ENCODE measurements at regions not wholly inside any gene's neighbourhood (a gene's known extent, or its start where the extent isn't known, plus 50 kb on each side); places are given as distances from the start of the nearest gene placed in this dataset.
"Not testable (repeated sequence)": the region's sequence is repeated elsewhere in the genome, so short reads cannot be mapped to it uniquely, and the experiment has no call there.

GRCh38 chr17:33832262-33832661 is 422.8 kb upstream of the CCL2 start:
- DNase-seq (ENCODE audit: low spot score), result no peak
- in situ Hi-C loops (cut with HindIII; ENCODE audit: low sequenced_read_pairs), result no loop called here

- in situ Hi-C loops (cut with HindIII; ENCODE audit: low sequenced_read_pairs), result no loop called here
- no peak for DNase-seq (ENCODE audit: low spot score)
Measured at GRCh38 chr17:33837281-33837680, 417.8 kb upstream of the CCL2 start.

GRCh38 chr17:33838281-33838680 is 416.8 kb upstream of the CCL2 start:
- no peak for DNase-seq (ENCODE audit: low spot score)
- in situ Hi-C loops (cut with HindIII; ENCODE audit: low sequenced_read_pairs), result no loop called here

- in situ Hi-C loops (cut with HindIII; ENCODE audit: low sequenced_read_pairs), result no loop called here
- no peak for DNase-seq (ENCODE audit: low spot score)
Measured at GRCh38 chr17:33847900-33848299, 407.2 kb upstream of the CCL2 start.

GRCh38 chr17:33848433-33848832 is 406.7 kb upstream of the CCL2 start:
- in situ Hi-C loops (cut with HindIII; ENCODE audit: low sequenced_read_pairs), result no loop called here

GRCh38 chr17:33854596-33854995 is 400.5 kb upstream of the CCL2 start:
- in situ Hi-C loops (cut with HindIII; ENCODE audit: low sequenced_read_pairs), result no loop called here
- no peak for DNase-seq (ENCODE audit: low spot score)

More at GRCh38 chr17:33848433-33848832, 406.7 kb upstream of the CCL2 start:
- DNase-seq (ENCODE audit: low spot score), result no peak

- in situ Hi-C loops (cut with HindIII; ENCODE audit: low sequenced_read_pairs), result no loop called here
Measured at GRCh38 chr17:33858121-33858520, 397.0 kb upstream of the CCL2 start.

GRCh38 chr17:33858682-33859081 is 396.4 kb upstream of the CCL2 start:
- in situ Hi-C loops (cut with HindIII; ENCODE audit: low sequenced_read_pairs), result no loop called here
- no peak for DNase-seq (ENCODE audit: low spot score)

More at GRCh38 chr17:33858121-33858520, 397.0 kb upstream of the CCL2 start:
- DNase-seq (ENCODE audit: low spot score), result no peak

- no peak for DNase-seq (ENCODE audit: low spot score)
- in situ Hi-C loops (cut with HindIII; ENCODE audit: low sequenced_read_pairs), result no loop called here
Measured at GRCh38 chr17:33862772-33863602, 392.1 kb upstream of the CCL2 start.

- in situ Hi-C loops (cut with HindIII; ENCODE audit: low sequenced_read_pairs), result no loop called here
- no peak for DNase-seq (ENCODE audit: low spot score)
Measured at GRCh38 chr17:33864758-33865229, 390.3 kb upstream of the CCL2 start.

- in situ Hi-C loops (cut with HindIII; ENCODE audit: low sequenced_read_pairs), result no loop called here
Measured at GRCh38 chr17:33868899-33869298, 386.2 kb upstream of the CCL2 start.

GRCh38 chr17:33870936-33871335 is 384.1 kb upstream of the CCL2 start:
- in situ Hi-C loops (cut with HindIII; ENCODE audit: low sequenced_read_pairs), result no loop called here
- no peak for DNase-seq (ENCODE audit: low spot score)

More at GRCh38 chr17:33868899-33869298, 386.2 kb upstream of the CCL2 start:
- no peak for DNase-seq (ENCODE audit: low spot score)

GRCh38 chr17:33871720-33872540 is 383.2 kb upstream of the CCL2 start:
- DNase-seq (ENCODE audit: low spot score), result no peak
- in situ Hi-C loops (cut with HindIII; ENCODE audit: low sequenced_read_pairs), result no loop called here

- in situ Hi-C loops (cut with HindIII; ENCODE audit: low sequenced_read_pairs), result no loop called here
- no peak for DNase-seq (ENCODE audit: low spot score)
Measured at GRCh38 chr17:33873201-33873617, 381.9 kb upstream of the CCL2 start.

- DNase-seq (ENCODE audit: low spot score), result no peak
- in situ Hi-C loops (cut with HindIII; ENCODE audit: low sequenced_read_pairs), result no loop called here
Measured at GRCh38 chr17:33874617-33875060, 380.4 kb upstream of the CCL2 start.

GRCh38 chr17:33875973-33876372 is 379.1 kb upstream of the CCL2 start:
- DNase-seq (ENCODE audit: low spot score), result no peak
- in situ Hi-C loops (cut with HindIII; ENCODE audit: low sequenced_read_pairs), result no loop called here

GRCh38 chr17:33882273-33882672 is 372.8 kb upstream of the CCL2 start:
- in situ Hi-C loops (cut with HindIII; ENCODE audit: low sequenced_read_pairs); DNase-seq (ENCODE audit: low spot score): not testable (repeated sequence)

- DNase-seq (ENCODE audit: low spot score); in situ Hi-C loops (cut with HindIII; ENCODE audit: low sequenced_read_pairs): not testable (repeated sequence)
Measured at GRCh38 chr17:33882677-33883076, 372.4 kb upstream of the CCL2 start.

- in situ Hi-C loops (cut with HindIII; ENCODE audit: low sequenced_read_pairs), result no loop called here
- DNase-seq (ENCODE audit: low spot score), result no peak
Measured at GRCh38 chr17:33888455-33888854, 366.6 kb upstream of the CCL2 start.

- DNase-seq (ENCODE audit: low spot score), result no peak
- in situ Hi-C loops (cut with HindIII; ENCODE audit: low sequenced_read_pairs), result no loop called here
Measured at GRCh38 chr17:33889040-33889439, 366.0 kb upstream of the CCL2 start.

Measured in G401 (cell line).